WTC11 (cell line): ENCODE measurements at regions not wholly inside any gene's neighbourhood (a gene's known extent, or its start where the extent isn't known, plus 50 kb on each side); places are given as distances from the start of the nearest gene placed in this dataset.

ENCODE experiments used
- ATAC-seq: fragments of 200-7000 bp; cut with Tn5 transposase; 2 replicates; pipeline ENCODE4 v1.10.0; 2021; ENCODE audit warnings: mild to moderate bottlenecking, moderate library complexity
- CTCF ChIA-PET: fragments of 300-600 bp; sonication (Branson Sonifier 250); formaldehyde crosslinking; loops from one replicate; lab custom pipeline; 2021; ENCODE audit warnings: antibody characterized with exemption; lab: Charles Lee
- POLR2A ChIA-PET: fragments of 350-600 bp; sonication (Branson Sonifier 250); formaldehyde crosslinking; loops from one replicate; lab custom pipeline; 2021; ENCODE audit warnings: antibody characterized with exemption; lab: Charles Lee
- DNase-seq: peaks from one replicate; pipeline ENCODE4 v3.0.0; 2021; ENCODE audit warnings: low spot score
- H3K27ac Mint-ChIP-seq: 2 replicates; pipeline ENCODE4 v1.8.0; 2021; ENCODE audit warnings: mixed read lengths
- H3K27me3 Mint-ChIP-seq: 2 replicates; pipeline ENCODE4 v1.8.0; 2021; ENCODE audit warnings: low read depth, mild to moderate bottlenecking, moderate library complexity, mixed read lengths
- H3K36me3 Mint-ChIP-seq: 2 replicates; pipeline ENCODE4 v1.8.0; 2021; ENCODE audit warnings: mixed read lengths
- H3K4me1 Mint-ChIP-seq: 2 replicates; pipeline ENCODE4 v1.8.0; 2022; ENCODE audit warnings: mixed read lengths
- H3K4me3 Mint-ChIP-seq: 2 replicates; pipeline ENCODE4 v1.8.0; 2021; ENCODE audit warnings: mild to moderate bottlenecking, moderate library complexity, mixed read lengths
- H3K9me3 Mint-ChIP-seq: 2 replicates; pipeline ENCODE4 v1.8.0; 2021; ENCODE audit warnings: mixed read lengths
- CDX4 ChIP-seq: fragments of 250-450 bp; sonication (Bioruptor Pico); IDR thresholded peaks from 2 replicates; pipeline ENCODE4 v1.9.0; 2021; ENCODE audit warnings: moderate library complexity, mild to moderate bottlenecking, inconsistent platforms, borderline replicate concordance
- ELF4 ChIP-seq: sonication (generic); formaldehyde crosslinking; IDR thresholded peaks from 2 replicates; pipeline ENCODE4 v1.8.1; 2022; ENCODE audit warnings: low read depth, mild to moderate bottlenecking, moderate library complexity, missing genetic modification reagents
- ERG ChIP-seq: fragments of 250-450 bp; sonication (Bioruptor Pico); IDR thresholded peaks from 2 replicates; pipeline ENCODE4 v1.8.0; 2021; ENCODE audit warnings: mild to moderate bottlenecking
- FOXP4 ChIP-seq: sonication (generic); formaldehyde crosslinking; IDR thresholded peaks from 2 replicates; pipeline ENCODE4 v1.8.0; 2022; ENCODE audit warnings: mild to moderate bottlenecking, missing genetic modification reagents
- GTF2I ChIP-seq: fragments of 250-450 bp; sonication (Bioruptor Pico); conservative IDR thresholded peaks from 2 replicates; pipeline ENCODE4 v1.4.0; 2021; ENCODE audit warnings: mild to moderate bottlenecking
- HMGA2 ChIP-seq: fragments of 250-450 bp; sonication (Bioruptor Pico); IDR thresholded peaks from 2 replicates; pipeline ENCODE4 v1.4.0; 2021; ENCODE audit warnings: mild to moderate bottlenecking, moderate library complexity
- IRF1 ChIP-seq: sonication (generic); formaldehyde crosslinking; IDR thresholded peaks from 2 replicates; pipeline ENCODE4 v1.8.0; 2023; ENCODE audit warnings: missing genetic modification reagents
- MLX ChIP-seq: sonication (generic); formaldehyde crosslinking; IDR thresholded peaks from 2 replicates; pipeline ENCODE4 v1.8.1; 2023; ENCODE audit warnings: mild to moderate bottlenecking, missing genetic modification reagents, moderate library complexity
- MYBL2 ChIP-seq: sonication (generic); formaldehyde crosslinking; IDR thresholded peaks from 2 replicates; pipeline ENCODE4 v1.8.1; 2023; ENCODE audit warnings: mild to moderate bottlenecking, moderate library complexity, missing genetic modification reagents
- NFE2L1 ChIP-seq: sonication (generic); formaldehyde crosslinking; IDR thresholded peaks from 2 replicates; pipeline ENCODE4 v1.8.1; 2023; ENCODE audit warnings: missing genetic modification reagents
- NR1H2 ChIP-seq: sonication (generic); formaldehyde crosslinking; IDR thresholded peaks from 2 replicates; pipeline ENCODE4 v1.9.0; 2021; ENCODE audit warnings: mild to moderate bottlenecking, moderate library complexity, missing genetic modification reagents
- PREB ChIP-seq: sonication (generic); formaldehyde crosslinking; IDR thresholded peaks from 2 replicates; pipeline ENCODE4 v1.8.1; 2022; ENCODE audit warnings: mild to moderate bottlenecking, missing genetic modification reagents, moderate library complexity, borderline replicate concordance
- PRRX2 ChIP-seq: fragments of 250-450 bp; sonication (Bioruptor Pico); IDR thresholded peaks from 2 replicates; pipeline ENCODE4 v1.8.0; 2021; ENCODE audit warnings: mild to moderate bottlenecking
- RELA ChIP-seq: sonication (generic); formaldehyde crosslinking; IDR thresholded peaks from 2 replicates; pipeline ENCODE4 v1.8.1; 2022; ENCODE audit warnings: missing genetic modification reagents, mild to moderate bottlenecking, borderline replicate concordance
- STAT6 ChIP-seq: sonication (generic); formaldehyde crosslinking; conservative IDR thresholded peaks from 2 replicates; pipeline ENCODE4 v1.8.1; 2023; ENCODE audit warnings: mild to moderate bottlenecking, low read depth, missing genetic modification reagents, moderate library complexity
- USF2 ChIP-seq: sonication (generic); formaldehyde crosslinking; IDR thresholded peaks from 2 replicates; pipeline ENCODE4 v1.8.1; 2023; ENCODE audit warnings: mild to moderate bottlenecking, missing genetic modification reagents, moderate library complexity
- ZNF121 ChIP-seq: sonication (generic); formaldehyde crosslinking; IDR thresholded peaks from 2 replicates; pipeline ENCODE4 v1.8.0; 2023; ENCODE audit warnings: missing genetic modification reagents
- ZNF263 ChIP-seq: sonication (generic); formaldehyde crosslinking; IDR thresholded peaks from 2 replicates; pipeline ENCODE4 v1.8.1; 2022; ENCODE audit warnings: low read depth, mild to moderate bottlenecking, moderate library complexity, missing genetic modification reagents
- ZNF512 ChIP-seq: sonication (generic); formaldehyde crosslinking; IDR thresholded peaks from 2 replicates; pipeline ENCODE4 v1.8.1; 2022; ENCODE audit warnings: missing genetic modification reagents, borderline replicate concordance
- ZNF532 ChIP-seq: fragments of 250-450 bp; sonication (Bioruptor Pico); IDR thresholded peaks from 2 replicates; pipeline ENCODE4 v1.9.0; 2021; ENCODE audit warnings: mild to moderate bottlenecking, borderline replicate concordance
- ZNF671 ChIP-seq: fragments of 250-450 bp; sonication (Bioruptor Pico); IDR thresholded peaks from 2 replicates; pipeline ENCODE4 v1.8.0; 2021; ENCODE audit warnings: mild to moderate bottlenecking

- no peak for TF ChIP-seq ZNF671 (CRISPR knock-in tag)
- TF ChIP-seq RELA, result no peak
- no peak for TF ChIP-seq USF2 (CRISPR knock-in tag)
- TF ChIP-seq ERG, result no peak
- TF ChIP-seq NFE2L1 (CRISPR knock-in tag), result no peak
- TF ChIP-seq NR1H2 (CRISPR knock-in tag), result no peak
- TF ChIP-seq STAT6 (CRISPR knock-in tag), result no peak
- no peak for TF ChIP-seq MLX (CRISPR knock-in tag)
- TF ChIP-seq GTF2I (CRISPR knock-in tag), result no peak
Observed at GRCh38 chr5:120375248-120375647, 88.9 kb upstream of the PRR16 start (continued).

- Mint-ChIP-seq H3K27ac (no peak overlapping the region), H3K4me3 (no peak overlapping the region), H3K4me1 (peaks cover 4% of the 10 kb centered on the region; the same call in 1 of the 2 replicates), H3K9me3 (peaks cover 32% of the 10 kb centered on the region), H3K27me3 (peaks cover 2% of the 10 kb centered on the region; the same call in 1 of the 2 replicates), H3K36me3 (peaks cover 28% of the 10 kb centered on the region)
- no peak for DNase-seq
- no peak for ATAC-seq
- CTCF ChIA-PET, result no interaction called here
- POLR2A ChIA-PET, result no interaction called here
- TF ChIP-seq ZNF263 (CRISPR knock-in tag) (no peak), PRRX2 (no peak), ZNF121 (no peak), FOXP4 (CRISPR knock-in tag) (no peak), MYBL2 (CRISPR knock-in tag) (no peak), ZNF532 (CRISPR knock-in tag) (no peak), CDX4 (CRISPR knock-in tag) (no peak), HMGA2 (CRISPR knock-in tag) (no peak), ZNF671 (CRISPR knock-in tag) (no peak), PREB (no peak), ZNF512 (CRISPR knock-in tag) (no peak), ELF4 (no peak), IRF1 (CRISPR knock-in tag) (no peak)
Observed at GRCh38 chr5:120380644-120381043, 83.5 kb upstream of the PRR16 start.
